Activated naive CD8-positive, alpha-beta T cell treated with anti-CD3 and anti-CD28 coated beads, Interleukin-2, amount 10 ng/mL, durations not matched to agents 7 days and 5 days (primary cell): ENCODE measurements at regions not wholly inside any gene's neighbourhood (a gene's known extent, or its start where the extent isn't known, plus 50 kb on each side); places are given as distances from the start of the nearest gene placed in this dataset.
A peak's percentile ranks its signal among the peaks of the same experiment; 100 is the strongest.

Experiments
- ATAC-seq: fragments of 150-1000 bp; cut with Tn5 transposase; one replicate; pipeline ENCODE4 v1.10.0; 2021; ENCODE audit warnings: low read depth, moderate library complexity
- POLR2A ChIA-PET: fragments of 350-600 bp; sonication (Branson Sonifier 250); formaldehyde crosslinking; loops from one replicate; lab custom pipeline; 2021; ENCODE audit warnings: antibody characterized with exemption; lab: Charles Lee
- DNase-seq: peaks from one replicate; pipeline ENCODE4 v3.0.0; 2021
- H3K27ac Mint-ChIP-seq: one replicate; pipeline ENCODE4 v1.8.0; 2022; ENCODE audit warnings: mild to moderate bottlenecking, mixed read lengths
- H3K27me3 Mint-ChIP-seq: one replicate; pipeline ENCODE4 v1.8.0; 2022; ENCODE audit warnings: mild to moderate bottlenecking, moderate library complexity, mixed read lengths
- H3K36me3 Mint-ChIP-seq: one replicate; pipeline ENCODE4 v1.8.0; 2021; ENCODE audit warnings: mild to moderate bottlenecking, mixed read lengths
- H3K4me1 Mint-ChIP-seq: one replicate; pipeline ENCODE4 v1.8.0; 2021; ENCODE audit warnings: mixed read lengths
- H3K4me3 Mint-ChIP-seq: one replicate; pipeline ENCODE4 v1.8.0; 2022; ENCODE audit warnings: mild to moderate bottlenecking, moderate library complexity, mixed read lengths
- H3K9me3 Mint-ChIP-seq: one replicate; pipeline ENCODE4 v1.8.0; 2021; ENCODE audit warnings: mixed read lengths

- Mint-ChIP-seq H3K36me3 (no peaks in the 10 kb centered on the region), H3K27ac (peak overlapping the region; percentile 30), H3K4me1 (no peaks in the 10 kb centered on the region), H3K9me3 (no peaks in the 10 kb centered on the region), H3K27me3 (peaks cover 9% of the 10 kb centered on the region), H3K4me3 (no peak overlapping the region)
- DNase-seq (no peak), ATAC-seq (no peak)
- POLR2A ChIA-PET = no interaction called here
Observed at GRCh38 chr2:10501980-10502802, 54.1 kb upstream of the ODC1 start.

GRCh38 chr2:10501451-10501961 is 53.4 kb upstream of the ODC1 start:
- no peak overlapping the region for H3K4me3 Mint-ChIP-seq
- no peaks in the 10 kb centered on the region for H3K36me3 Mint-ChIP-seq
- H3K9me3 Mint-ChIP-seq = no peaks in the 10 kb centered on the region
- POLR2A ChIA-PET = no interaction called here
- H3K27me3 Mint-ChIP-seq = peaks cover 12% of the 10 kb centered on the region
- DNase-seq (no peak), ATAC-seq (no peak)
- no peak overlapping the region for H3K27ac Mint-ChIP-seq
- no peaks in the 10 kb centered on the region for H3K4me1 Mint-ChIP-seq

GRCh38 chr2:10500601-10501361 is 52.7 kb upstream of the ODC1 start:
- no peak overlapping the region for H3K27ac Mint-ChIP-seq
- H3K9me3 Mint-ChIP-seq = no peaks in the 10 kb centered on the region
- DNase-seq = no peak
- no peak overlapping the region for H3K4me3 Mint-ChIP-seq
- ATAC-seq = no peak
- POLR2A ChIA-PET = no interaction called here
- peaks cover 20% of the 10 kb centered on the region for H3K27me3 Mint-ChIP-seq
- H3K36me3 Mint-ChIP-seq = no peaks in the 10 kb centered on the region
- H3K4me1 Mint-ChIP-seq = no peaks in the 10 kb centered on the region

- no peak overlapping the region for H3K27ac Mint-ChIP-seq
- peaks cover under 1% of the 10 kb centered on the region for H3K4me1 Mint-ChIP-seq
- peaks cover 20% of the 10 kb centered on the region for H3K27me3 Mint-ChIP-seq
- no peak overlapping the region for H3K4me3 Mint-ChIP-seq
- H3K9me3 Mint-ChIP-seq = no peaks in the 10 kb centered on the region
- no peaks in the 10 kb centered on the region for H3K36me3 Mint-ChIP-seq
- ATAC-seq = no peak
- POLR2A ChIA-PET = no interaction called here
- DNase-seq = no peak
Observed at GRCh38 chr2:10499911-10500521, 51.9 kb upstream of the ODC1 start.

GRCh38 chr2:10499275-10499907 is 51.3 kb upstream of the ODC1 start:
- Mint-ChIP-seq H3K27me3 (peaks cover 20% of the 10 kb centered on the region), H3K27ac (no peak overlapping the region), H3K4me1 (peaks cover 1% of the 10 kb centered on the region), H3K4me3 (no peak overlapping the region), H3K9me3 (no peaks in the 10 kb centered on the region), H3K36me3 (no peaks in the 10 kb centered on the region)
- ATAC-seq (no peak), DNase-seq (no peak)
- POLR2A ChIA-PET = no interaction called here

GRCh38 chr2:10498525-10499274 is 50.6 kb upstream of the ODC1 start:
- ATAC-seq = no peak
- H3K4me3 Mint-ChIP-seq = no peak overlapping the region
- no peaks in the 10 kb centered on the region for H3K9me3 Mint-ChIP-seq
- POLR2A ChIA-PET = no interaction called here
- no peak overlapping the region for H3K27ac Mint-ChIP-seq
- no peaks in the 10 kb centered on the region for H3K36me3 Mint-ChIP-seq
- H3K4me1 Mint-ChIP-seq = peaks cover 3% of the 10 kb centered on the region
- peaks cover 20% of the 10 kb centered on the region for H3K27me3 Mint-ChIP-seq
- no peak for DNase-seq
